Stimulated activated CD4-positive, alpha-beta T cell treated with anti-CD3 and anti-CD28 coated beads, Interleukin-15, amount 100 ng/mL, for 48 hours (primary cell): ENCODE measurements at regions not wholly inside any gene's neighbourhood (a gene's known extent, or its start where the extent isn't known, plus 50 kb on each side); places are given as distances from the start of the nearest gene placed in this dataset.
"Not testable (repeated sequence)": the region's sequence is repeated elsewhere in the genome, so short reads cannot be mapped to it uniquely, and the experiment has no call there.

ENCODE experiments used
- DNase-seq, 2 donors: peaks; one replicate each; pipeline ENCODE4 v3.0.0-alpha.2; 2020; ENCODE audit warnings: low read depth in 2 of 2

DNA sequence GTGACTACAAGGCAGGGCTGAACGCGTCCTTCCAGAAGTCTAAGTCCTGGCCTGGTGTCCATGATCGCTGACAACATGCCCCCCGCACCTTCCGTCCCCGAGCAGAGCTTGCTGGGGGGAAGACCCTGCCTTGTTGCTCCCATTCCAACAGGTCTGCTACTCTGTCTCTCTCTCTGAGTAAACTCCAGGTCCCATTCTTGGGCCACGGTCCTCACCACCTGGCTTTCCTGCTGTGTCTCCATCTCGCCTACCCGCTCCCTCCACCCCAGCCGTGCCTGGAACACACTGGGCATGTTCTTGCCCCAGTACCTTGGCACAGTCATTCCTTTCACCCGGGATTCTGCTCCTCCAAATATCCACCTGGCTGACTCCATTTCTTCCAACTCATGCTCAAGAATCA, 162.3 kb downstream of the BMP7 start:
- DNase-seq, result no peak

DNA sequence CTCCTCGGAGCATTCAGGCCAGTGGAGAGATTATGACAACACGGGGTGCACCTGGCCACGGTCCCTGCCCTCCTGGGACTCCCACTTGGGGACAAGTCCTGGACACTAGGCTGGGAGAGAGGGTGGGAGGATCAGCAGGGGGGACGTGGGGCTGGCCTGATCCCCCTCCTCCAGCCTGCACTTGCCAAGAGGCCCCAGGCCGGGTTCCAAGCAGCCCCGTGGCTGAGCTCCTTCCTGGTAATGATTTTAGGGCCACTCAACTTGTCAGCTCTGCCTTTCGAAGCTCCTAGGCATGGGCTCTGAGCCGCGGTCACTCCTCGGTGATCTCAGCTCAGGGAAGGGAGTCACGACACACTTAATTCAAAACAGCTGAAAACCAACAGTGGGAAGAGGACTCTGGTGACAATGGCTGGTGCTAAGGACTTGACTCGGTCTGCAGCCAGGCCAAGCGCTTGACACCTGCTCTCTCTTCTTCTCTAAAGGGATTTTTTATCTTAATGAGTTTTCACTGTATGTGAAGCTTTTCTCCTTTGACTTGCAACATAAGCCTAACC, 161.7 kb downstream of the BMP7 start:
- DNase-seq, result no peak

DNA sequence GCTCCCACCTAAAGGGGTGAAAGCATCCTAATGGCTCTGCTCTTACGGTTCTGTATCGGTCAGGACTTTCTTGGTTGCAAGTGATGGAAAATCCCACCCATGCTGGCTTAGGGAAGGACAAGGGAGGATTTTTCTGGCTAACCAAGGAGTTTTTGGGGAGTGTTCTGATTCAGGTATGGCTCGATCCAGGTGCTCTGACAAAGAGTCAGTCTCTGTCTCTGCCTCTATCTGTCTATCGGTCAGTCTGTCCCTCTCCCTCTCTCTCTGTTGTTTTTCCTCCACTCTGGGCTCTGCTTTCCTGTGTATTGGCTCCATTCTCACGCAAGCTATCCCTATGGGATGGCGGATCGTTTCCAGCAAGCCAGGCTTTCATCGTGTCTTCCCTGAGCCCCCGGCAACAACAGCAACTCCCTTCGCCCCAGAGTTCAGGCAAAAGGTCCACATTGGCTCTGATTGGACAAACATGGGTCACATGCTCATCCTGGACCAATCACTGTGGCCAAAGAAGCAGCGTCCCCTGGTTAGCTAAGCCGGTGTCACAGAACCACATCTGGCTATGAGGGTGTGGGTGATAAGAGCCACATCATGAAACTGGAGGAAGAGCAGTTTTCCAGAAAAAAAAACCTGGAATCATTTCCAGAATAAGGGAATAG, 160.3 kb downstream of the BMP7 start:
- DNase-seq, result no peak

DNA sequence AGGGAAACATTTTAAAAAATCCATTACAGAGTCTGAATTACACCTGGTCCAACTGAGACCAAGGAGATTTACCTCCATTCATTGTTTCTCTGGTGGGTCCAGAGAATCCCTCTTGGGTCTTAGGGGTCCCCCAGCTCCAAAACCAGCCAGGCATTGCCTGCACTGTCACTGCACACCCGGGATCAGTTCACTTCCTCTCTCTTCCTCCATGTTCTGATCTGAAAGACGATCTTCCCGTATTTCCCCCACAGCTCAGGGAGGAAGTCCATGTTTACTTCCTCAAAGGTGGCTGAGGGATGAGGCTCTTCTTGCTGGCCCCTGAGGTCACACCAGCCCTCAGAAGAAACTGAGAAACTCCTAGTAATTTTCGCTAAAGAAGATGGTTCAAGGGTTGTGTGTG, 159.7 kb downstream of the BMP7 start:
- DNase-seq, result no peak

- DNase-seq, result no peak
Measured at GRCh38 chr20:57107208-57107607, 159.2 kb downstream of the BMP7 start.

DNA sequence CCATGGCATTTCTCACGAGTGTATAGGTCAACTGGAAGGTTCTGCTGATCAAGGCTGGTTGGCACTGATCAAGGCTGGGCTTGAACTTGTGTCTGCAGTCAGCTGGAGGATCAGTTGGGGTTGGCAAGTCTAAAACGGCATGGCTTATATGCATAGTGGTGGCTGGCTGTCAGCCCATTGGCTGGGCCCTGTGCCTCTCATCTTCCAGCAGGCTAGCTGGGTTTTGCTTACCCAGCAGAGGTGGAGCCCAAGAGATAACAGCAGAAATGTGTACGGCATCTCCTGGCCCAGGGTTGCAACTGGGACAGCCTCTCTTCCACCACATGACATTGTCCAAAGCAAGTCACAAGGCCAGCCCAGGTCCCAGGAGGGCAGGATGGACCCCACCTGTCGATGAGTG, 158.2 kb downstream of the BMP7 start:
- DNase-seq, result no peak

DNA sequence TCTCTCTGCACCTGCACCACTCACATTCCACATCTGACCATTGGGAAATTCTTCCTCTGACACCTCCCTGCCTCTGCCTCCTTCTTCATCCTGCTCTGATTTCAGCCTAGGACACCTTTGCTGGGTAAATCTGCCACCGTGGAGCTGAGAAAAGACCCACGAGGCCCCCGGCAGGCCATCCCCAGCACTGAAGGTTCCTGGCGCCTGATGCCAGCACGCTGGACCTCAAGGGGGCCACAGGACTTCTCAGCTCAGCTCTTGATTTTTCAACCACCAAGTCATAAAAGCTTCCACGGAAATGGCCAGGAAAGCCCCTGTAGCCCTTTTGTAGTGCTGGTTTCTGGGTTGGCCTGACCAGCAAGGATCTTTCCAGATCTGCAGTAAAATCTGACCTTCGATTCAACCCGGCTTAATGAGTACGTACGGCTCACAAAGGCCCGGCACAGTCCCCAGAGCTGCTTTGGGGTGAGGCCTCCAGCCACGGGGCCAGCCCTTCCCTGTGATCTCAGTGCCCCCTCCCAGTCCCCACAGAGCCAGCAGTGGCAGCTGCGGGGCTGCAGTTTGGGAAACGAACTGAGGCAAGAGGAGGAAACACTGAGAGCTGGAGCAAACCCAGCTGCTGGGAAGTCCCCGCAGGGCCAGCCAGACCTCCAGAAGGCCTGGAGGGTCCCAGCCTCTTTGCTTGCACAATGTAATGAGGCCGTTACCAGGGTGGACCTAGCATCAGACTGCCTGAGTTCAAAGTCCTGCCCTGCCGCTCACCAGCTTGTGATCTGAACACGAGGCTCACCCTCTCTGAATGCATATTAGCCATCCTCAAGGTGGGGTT, 157.5 kb downstream of the BMP7 start:
- no peak for DNase-seq

DNA sequence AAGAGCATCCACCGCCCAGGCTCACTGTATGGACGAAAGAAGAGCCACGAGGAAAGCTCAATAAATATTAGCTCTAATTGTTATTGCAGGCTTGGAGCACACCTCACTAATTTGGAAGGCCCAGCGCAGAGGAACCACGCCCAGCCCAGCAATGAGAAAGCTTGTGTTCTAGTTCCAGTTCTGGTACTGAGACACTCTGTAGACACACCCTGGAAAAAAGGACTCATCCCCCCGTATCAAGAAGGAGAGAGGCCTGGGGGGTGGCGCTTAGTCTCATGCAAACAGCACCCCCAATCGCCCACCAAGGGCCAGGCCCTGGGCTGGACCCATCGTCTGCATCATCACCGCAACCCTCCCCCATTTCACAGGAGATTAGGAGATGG, 156.9 kb downstream of the BMP7 start:
- no peak for DNase-seq

GRCh38 chr20:57110121-57111027, 156.1 kb downstream of the BMP7 start:
- DNase-seq, result not testable (repeated sequence)

DNA sequence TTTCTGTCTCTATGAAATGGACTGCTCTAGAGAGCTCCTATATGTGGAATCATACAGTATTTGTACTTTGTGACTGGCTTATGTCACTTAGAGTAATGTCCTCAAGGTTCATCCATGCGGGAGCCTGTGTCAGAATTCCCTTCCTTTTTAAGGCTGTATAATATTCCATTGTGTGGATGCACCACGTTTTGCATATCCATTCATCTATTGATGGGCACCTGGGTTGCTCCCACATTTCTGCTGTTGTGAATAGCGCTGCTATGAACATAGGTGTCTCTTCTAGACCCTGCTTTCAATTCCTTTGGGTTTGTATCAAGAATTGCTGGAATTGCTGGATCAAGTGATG, 155.4 kb downstream of the BMP7 start:
- DNase-seq, result no peak

DNA sequence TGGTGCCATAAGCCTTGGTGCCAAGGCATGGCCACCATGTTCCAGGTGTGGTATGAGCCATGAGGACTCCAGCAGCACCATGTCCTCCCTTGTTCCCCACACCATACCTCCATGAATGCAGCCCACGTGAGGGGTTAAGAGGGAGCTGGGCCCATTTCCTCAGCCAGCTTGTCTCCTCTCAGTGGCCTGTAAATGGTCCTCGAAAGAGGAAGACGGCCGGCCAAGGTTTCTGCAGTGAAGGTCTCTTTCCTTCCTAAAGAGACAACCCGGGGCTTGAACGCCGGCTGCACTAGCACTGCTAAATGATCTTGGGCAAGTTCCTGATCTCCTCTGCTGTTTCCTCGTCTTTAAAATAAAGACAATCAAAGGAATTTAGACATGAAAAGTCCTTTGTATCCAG, 154.0 kb downstream of the BMP7 start:
- DNase-seq, result no peak

DNA sequence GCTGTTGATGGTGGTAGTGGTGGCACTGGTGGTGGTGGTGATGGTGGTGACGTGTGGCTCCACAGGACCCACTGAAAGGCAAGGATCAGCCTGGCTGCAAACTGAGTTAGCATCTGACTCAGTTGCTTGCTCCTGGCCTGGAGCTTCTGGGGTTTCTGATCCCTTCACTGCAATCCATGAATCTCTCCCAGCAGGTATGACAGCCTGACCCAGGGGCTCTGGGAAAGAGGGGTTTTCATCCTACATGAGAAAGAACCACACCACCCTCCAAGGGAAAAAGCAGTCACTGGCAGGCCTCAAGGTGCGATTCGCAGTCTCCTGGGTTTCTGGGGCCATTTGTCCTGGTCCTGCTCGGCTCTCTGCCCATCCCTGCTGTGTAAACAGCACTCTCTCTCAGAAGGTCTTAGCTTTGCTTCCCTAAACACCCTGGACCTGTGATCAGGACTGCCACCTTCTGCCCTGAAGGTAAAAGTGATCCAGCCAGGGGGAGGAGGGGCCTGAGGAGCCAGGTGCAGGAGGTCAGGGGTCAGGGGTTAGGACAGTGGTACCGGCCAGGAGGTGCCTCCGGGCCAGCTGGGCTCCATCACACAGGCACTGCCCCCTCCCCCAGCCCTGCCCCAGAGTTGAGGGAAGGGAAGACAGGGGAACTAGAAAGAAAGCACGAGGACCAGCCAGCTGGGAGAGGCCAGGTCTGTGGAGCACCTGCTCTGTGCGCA, 152.0 kb downstream of the BMP7 start:
- DNase-seq, result no peak

DNA sequence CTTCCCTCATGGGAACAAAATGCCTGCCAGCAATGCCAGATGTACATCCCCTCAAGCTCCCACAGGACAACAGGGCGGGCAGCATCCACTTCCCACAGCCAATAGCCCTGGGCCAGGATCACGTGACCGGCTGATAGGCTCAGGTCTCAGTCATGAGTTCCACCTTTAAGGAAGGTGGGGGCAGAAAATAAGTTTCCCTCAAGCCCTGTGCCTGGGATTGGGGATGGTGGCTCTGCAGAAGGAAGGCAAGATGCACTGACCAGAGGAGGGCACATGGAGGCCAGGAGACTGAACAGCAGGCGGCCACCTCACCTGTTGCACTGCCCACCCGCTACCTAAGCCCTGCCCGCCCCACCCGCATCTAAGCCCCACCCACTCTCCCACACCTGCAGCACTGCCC, 149.1 kb downstream of the BMP7 start:
- no peak for DNase-seq

DNA sequence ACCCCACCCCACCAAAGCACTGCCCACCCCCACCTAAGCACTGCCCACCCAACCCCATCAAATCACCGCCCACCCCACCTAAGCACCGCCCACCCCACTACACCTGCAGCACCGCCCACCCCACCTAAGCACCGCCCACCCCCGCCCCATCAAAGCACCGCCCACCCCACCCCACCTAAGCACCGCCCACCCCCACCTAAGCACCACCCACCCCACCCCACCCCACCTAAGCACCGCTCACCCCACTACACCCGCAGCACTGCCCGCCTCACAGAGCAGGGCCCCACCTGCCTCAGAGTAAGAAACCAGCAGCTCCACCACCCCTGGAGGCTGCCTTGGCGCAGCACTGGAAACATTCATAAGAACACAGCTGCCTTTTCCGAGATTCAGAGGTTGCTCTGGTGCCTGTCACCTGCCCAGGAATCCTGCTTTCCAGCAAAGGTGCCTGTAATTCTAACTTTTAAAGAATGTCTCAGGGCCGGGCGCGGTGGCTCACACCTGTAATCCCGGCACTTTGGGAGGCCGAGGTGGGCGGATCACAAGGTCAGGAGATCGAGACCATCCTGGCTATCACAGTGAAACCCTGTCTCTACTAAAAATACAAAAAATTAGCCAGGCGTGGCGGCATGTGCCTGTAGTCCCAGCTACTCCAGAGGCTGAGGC, 148.2 kb downstream of the BMP7 start:
- no peak for DNase-seq
